ENCODE measurements at regions not wholly inside any gene's neighbourhood (a gene's known extent, or its start where the extent isn't known, plus 50 kb on each side); places are given as distances from the start of the nearest gene placed in this dataset.
"Not testable (repeated sequence)": the region's sequence is repeated elsewhere in the genome, so short reads cannot be mapped to it uniquely, and the experiment has no call there.

DNA sequence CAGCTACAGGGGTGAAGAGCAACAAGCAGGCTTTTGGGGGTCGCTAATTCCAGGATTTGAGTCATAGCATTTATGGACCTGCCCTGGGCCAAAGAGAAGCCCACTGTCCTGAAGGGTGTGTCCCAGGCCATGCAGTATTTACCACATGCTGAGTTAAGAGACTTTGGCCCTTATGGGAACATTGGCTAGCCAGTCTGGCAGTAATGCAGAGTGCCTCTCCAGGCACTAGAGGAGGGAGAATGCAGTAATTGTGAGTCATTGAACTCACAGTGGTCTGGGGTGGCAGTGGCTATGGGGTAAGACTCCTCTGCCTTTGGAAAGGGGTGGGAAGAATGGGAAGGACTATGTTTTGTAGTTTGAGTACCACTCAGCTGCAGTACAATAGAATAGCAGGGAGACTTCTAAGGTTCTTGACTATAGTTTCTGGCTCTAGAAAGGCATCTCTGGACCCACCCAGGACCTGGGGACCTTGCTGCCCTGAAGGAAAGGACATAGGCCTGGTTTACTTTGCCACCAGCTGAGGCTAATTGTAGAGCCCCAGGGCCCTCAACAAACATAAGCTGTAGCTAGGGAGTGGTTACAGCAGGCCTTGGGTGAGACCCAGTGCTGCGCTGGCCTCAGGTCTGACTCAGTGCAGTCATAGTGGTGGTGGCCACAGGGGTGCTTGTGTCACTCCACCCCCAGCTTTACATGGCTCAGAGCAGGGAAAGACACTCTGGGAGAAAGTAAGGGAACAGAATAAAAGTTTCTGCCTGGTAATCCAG, 520.9 kb downstream of the HTR1B start:
- DNase-seq = no peak

DNA sequence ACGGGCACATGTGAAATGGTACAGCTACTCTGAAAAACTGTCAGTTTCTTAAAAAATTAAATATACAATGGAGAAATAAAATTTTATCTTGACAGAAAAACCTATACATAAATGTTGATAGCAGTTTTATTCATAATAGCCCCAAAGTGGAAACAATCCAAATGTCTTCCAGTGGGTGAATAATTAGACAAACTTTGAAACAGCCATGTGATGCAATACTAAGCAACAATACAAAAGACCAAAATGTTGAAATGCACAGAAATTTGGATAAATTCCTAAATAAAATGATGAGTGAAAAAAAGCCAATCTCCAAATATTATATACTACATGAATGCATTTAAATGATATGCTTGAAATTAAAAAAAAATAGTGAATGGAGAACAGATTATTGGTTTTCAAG, 523.1 kb downstream of the HTR1B start:
- DNase-seq = no peak

DNA sequence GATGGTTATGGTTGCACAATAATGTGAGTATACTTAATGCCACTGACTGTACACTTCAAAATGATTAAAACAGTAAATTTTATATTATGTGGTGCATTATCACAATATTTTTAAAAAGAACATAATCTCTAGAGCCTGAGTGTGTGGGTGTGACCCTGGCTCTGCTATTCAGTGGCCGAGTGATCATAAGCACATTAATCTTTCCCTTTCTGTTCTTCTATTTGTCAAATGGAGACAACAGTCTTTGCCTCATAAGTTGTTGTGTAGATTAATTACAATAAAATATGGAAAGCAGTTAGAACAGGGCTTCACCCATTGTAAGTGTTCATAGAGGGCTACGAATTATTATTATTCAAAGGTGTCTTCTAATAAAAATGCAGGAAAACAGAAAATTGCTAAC, 548.6 kb downstream of the HTR1B start:
- no peak for DNase-seq

DNA sequence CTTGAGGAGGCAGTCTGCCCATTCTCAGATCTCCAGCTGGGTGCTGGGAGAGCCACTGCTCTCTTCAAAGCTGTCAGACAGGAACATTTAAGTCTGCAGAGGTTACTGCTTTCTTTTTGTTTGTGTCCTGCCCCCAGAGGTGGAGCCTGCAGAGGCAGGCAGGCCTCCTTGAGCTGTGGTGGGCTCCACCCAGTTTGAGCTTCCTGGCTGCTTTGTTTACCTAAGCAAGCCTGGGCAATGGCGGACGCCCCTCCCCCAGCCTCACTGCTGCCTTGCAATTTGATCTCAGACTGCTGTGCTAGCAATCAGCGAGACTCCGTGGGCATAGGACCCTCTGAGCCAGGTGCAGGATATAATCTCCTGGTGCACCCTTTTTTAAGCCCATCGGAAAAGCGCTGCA, 557.8 kb downstream of the HTR1B start:
- DNase-seq = not testable (repeated sequence)

DNA sequence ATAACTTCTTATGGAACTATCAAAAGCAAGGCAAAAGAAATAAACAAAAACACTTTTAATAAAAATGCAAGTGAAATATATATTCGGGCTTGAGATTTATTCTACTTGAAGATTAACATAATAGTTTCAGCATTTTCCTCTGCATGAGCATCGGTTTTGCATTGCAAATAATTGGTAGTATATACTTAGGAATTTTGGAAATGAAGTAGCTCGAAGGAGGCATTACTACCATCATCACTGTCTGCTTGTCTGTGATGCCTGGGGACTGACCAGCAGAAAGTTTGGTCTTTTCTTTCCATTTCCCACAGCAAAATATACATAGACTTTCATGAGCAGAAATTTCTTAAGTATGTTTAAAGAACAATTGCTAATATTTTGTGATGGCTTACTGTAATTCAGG, 570.7 kb downstream of the HTR1B start:
- no peak for DNase-seq

DNA sequence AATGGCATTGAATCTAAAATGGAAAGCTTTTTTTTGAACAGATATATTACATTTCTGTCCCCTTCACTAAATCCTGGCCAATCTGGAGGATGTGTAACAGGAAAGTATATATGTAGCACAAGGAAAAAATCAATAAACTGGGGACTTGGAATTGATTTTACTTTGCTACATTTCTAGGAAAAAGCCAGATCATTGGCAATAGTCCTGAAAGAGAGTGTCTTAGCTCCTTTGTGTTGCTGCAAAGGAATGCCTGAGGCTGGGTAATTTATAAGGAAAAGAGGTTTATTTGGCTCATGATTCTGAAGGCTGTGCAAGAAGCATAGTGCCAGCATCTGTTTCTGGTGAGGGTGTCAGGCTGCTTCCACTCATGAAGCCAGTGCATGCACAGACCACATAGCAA, 574.9 kb downstream of the HTR1B start:
- DNase-seq = no peak

DNA sequence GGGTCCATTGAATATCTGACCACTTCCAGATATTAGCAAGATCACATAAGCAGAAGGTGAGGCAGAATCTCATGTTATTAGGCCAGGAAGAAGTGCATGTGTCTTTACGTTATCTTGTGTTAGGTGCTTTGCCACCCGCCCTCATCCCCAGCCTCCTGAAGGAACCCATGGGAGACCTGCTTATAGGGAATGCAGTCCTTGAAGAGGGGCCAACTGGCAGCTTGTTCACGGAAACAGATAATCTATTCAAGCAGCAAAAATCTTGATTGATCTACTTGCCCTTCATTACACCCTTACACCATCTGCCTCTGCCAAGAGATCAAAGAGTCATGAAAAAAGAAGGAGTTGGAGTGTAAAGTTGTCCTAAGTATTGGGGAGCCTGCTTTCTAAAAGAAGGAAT, 576.4 kb downstream of the HTR1B start:
- DNase-seq = no peak

DNA sequence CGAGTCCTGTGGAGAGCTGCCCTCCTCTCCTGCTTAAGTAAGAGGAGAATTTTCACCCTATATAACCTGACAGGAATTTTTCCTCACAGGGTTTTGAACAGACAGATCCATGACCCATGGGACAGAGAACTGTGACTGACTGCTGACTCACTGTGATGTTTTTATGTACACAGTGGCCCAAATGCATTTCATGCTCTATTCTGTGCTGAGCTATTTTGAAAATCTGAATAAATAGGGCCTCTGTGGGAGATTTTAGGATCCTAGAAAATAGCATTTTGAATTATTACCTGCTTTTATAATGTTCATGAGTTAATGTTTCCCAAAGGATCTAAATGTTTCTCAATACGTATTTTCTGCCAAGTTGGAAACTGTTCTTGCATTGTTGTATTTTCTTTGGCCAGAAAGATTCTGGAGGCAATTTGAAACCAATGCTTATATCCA, 577.4 kb downstream of the HTR1B start:
- no peak for DNase-seq

DNA sequence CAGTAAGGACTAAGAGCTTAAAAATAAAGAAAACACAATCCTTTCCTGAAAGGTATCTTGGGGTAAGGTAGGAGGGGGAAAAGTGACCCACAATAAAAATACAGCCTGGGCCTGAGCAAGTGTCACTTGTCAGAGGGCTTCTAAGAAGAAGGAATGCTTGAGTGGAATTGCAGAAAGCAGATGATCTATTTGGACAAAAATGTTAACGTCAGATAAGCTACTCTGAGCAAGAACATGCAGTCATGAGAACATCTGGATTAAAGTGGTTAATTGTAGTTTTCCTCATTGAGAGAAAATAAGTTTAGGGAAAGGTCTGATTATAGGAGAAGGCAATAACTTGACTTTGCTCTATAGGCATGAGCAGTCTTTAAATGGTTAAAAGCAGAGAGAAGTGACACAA, 581.9 kb downstream of the HTR1B start:
- no peak for DNase-seq

DNA sequence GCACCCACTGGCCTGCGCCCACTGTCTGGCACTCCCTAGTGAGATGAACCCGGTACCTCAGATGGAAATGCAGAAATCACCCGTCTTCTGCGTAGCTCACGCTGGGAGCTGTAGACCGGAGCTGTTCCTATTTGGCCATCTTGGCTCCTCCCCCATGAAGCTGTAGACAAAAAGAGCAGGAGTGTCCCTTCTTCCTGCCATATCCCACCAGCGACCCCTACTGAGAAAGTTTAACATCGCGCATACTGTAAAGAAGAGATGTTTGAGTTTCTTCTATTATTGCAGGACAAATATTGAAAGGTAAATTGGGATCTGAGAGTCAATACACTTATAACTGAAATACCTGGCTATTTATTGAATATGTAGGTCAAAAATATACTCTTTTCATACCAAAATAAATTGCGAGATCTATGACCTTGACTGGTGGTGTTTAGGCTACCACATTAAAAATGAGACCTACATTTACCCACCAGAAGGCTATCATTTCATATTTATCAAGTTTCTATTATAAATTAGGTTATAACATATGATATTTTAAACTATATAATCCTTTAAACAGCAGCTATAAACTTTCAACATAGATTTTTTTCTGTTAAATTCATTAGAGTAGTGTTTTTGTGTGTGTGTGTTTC, 586.3 kb downstream of the HTR1B start:
- peak; percentile 35 for DNase-seq

DNA sequence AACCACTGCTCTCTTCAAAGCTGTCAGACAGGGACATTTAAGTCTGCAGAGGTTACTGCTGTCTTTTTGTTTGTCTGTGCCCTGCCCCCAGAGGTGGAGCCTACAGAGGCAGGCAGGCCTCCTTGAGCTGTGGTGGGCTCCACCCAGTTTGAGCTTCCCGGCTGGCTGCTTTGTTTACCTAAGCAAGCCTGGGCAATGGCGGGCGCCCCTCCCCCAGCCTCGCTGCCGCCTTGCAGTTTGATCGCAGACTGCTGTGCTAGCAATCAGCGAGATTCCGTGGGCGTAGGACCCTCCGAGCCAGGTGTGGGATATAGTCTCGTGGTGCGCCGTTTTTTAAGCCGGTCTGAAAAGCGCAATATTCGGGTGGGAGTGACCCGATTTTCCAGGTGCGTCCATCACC, 586.9 kb downstream of the HTR1B start:
- DNase-seq = not testable (repeated sequence)

DNA sequence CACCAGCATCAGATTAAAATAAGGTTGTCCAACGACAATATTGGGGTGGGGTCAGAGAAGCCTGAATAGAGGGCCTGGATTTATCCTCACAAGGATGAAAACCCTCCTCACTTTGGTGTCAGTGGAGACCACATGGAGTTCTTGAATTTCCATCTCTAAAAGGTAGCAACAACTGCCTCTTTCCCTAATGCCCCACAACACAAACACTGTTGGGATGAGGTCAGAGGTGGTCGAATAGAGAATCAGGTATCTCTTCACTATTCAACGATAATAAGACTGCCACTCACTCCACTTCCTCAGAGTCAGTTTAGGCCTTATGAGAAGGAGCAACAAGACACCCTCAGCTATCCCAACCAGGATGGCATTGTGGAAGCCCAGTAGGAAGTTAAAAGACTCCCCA, 596.1 kb downstream of the HTR1B start:
- DNase-seq = no peak

DNA sequence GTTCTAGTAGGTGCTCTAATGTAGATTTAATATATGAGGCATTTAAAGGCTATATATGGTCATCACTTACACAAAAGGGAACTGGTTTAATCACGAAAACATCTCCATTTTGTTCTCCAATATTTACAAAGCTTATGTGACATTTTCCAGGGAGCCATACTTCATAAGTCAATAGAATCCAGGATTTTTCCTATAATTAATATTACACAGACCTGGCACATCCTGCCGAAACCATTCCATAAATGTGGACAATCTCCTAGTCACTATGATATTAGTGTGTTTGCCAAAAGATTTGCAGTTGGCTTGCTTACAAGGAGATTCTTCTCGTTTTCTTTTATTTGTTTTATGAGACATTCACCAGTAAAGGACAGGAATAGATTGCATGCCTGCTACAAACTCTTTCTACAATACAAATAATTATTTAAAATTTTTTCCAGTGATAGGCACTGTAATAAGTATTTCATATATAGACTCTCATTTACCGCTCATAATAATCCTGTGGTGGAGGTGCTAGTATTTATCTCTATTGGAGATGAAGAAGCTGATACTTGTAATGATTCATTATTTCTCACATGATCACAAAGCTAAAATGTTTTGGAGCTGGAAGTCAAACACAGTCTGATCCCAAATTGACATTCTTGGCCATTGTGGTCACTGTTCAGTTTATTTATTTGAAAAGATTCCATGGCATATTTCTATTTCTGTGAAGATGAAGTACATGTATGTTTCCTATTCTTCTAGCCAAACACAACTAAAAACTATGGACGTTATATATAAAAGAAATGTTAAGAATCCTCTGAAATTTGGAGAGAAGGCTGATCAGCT, 597.0 kb downstream of the HTR1B start:
- DNase-seq = no peak

DNA sequence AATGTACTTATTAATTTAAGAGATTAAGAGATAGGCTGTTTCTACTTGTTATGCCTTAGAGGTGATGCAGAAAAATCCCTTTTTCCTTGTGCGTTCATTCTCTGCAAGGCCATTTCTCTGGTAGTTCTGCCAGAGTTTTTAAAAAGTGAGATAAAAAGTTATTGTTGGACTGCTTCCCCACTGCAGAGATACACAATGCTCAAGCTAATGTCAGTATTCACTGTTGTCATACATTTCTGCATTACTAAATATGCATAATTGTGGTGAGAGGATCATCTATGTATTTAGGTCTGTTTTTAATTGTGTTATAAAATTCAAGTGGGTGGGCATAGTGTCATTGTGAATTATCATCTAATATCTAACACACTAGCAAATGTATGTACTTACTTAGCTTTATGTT, 600.4 kb downstream of the HTR1B start:
- no peak for DNase-seq

DNA sequence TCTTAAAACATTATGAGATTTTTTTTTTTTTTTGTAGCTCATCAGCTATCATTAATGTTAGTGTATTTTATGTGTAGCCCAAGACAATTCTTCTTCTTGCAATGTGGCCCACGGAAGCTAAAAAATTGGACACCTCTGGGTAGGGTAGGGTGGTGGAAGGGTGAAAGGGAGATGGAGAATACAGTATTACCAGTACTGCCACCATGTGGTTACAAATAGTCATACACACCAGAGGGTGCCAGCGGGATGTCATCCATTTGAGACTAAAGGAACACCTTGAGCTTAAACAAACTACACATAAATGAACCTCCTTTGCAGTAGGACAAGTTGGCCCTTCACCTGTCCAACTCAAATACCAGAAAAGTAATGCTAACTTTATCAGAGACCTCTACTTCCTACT, 601.9 kb downstream of the HTR1B start:
- peak; percentile 35 for DNase-seq

DNA sequence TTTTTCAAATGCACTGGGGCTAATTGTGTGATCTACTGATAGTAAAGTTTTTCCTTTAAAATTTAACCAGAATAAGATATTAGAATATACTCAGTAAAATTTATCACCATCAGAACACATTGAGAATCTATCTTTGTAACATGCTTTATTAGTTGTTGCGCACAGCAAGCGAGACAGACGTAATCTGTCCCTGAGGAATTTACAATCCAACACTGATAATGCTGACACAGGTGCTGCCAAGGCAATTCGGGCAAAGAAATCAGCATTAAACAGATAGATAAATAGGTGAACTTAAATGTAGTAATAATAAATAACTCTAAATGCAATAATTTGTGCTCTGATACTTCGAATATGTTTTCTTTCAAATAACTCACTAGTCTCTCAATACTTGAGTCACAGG, 607.2 kb downstream of the HTR1B start:
- DNase-seq = no peak

DNA sequence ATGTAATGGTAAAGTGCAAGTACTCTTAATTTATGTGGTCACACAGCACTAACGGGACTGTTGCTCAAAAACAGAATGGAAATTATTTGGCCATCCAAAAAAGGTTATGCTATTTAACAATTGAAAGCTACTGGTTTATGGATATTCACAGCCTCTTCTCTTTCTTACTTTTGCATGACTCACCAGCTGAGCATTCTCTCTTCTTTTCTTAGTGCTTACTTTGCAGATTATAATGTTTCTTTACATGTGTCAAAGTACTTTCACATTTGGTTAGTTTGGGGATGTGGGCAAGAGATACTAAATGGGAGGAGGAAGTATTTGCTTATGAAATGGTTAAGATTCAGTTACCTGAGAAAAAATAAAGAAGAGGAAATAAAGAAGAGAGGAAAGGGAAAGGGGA, 610.5 kb downstream of the HTR1B start:
- DNase-seq = no peak

DNA sequence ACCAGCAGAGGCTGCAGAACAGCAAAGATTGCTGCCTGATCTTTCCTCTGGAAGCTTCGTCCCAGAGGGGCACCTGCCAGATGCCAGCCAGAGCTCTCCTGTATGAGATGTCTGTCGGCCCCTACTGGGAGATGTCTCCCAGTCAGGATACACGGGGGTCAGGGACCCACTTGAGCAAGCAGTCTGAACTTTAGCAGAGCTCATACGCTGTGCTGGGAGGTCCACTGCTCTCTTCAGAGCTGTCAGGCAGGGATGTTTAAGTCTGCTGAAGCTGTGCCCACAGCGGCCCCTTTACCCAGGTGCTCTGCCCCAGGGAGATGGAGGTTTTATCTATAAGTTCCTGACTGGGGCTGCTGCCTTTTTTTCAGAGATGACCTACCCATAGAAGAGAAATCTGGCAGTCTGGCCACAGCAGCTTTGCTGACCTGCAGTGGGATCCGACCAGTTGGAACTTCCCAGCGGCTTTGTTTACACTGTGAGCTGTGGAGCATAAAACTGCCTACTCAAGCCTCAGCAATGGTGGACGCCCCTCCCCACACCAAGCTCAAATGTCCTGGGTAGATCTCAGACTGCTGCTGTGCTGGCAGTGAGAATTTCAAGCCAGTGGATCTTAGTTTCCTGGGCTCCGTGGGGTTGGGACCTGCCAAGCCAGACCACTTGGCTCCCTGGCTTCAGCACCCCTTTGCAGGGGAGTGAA, 613.9 kb downstream of the HTR1B start:
- not testable (repeated sequence) for DNase-seq

DNA sequence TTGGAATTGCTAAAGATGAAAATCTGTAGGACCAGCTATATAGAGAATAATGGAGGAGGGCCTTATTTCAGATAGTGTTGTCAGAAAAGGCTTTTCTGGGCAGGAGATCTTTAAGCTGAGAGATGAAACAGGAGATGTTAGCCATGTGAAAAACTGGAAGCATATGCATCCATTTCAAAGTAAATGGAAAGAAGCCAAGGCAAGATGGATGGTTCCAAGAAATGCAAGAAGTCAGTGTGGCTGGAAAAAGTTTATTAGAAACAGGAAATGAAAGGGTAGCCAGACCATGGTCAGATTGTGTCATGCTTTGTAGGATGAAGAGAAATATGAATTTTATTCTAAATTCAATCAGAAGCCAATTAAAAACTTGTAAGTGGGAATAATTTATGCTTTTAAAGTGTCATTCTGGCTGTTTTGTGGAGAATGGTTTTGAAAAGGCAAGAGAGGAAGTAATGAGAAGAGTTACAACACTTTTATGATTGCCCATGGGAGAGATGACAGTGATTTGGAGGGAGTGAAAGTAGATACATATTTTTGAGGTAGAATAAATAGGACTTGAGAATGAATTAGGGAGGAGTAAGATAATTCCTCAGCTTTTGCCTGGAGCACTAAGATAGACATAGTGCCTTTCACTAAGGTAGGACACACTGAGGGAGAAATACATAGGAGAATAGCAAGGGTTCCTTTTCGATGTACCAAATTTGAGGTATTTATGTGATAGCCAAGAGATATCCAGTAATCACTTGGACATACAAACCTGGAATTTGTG, 620.1 kb downstream of the HTR1B start:
- no peak for DNase-seq

DNA sequence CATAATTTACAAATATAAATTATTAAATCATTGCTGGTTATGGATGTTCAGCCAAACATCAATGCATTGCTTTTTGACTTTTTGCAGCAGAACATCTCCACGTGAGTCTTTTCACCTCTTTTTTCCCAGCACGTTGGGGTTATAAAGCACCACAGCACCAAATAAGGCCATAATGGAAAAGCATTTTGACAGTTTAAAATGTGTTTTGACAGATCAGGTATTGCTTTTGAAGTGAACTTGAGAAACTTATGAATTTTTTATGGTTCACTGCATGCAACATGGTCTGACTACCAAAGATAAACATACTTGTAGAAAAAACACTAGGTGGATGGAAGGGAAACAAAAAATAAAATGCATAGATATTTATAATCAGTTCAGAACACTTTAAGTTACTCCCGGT, 622.4 kb downstream of the HTR1B start:
- no peak for DNase-seq

DNA sequence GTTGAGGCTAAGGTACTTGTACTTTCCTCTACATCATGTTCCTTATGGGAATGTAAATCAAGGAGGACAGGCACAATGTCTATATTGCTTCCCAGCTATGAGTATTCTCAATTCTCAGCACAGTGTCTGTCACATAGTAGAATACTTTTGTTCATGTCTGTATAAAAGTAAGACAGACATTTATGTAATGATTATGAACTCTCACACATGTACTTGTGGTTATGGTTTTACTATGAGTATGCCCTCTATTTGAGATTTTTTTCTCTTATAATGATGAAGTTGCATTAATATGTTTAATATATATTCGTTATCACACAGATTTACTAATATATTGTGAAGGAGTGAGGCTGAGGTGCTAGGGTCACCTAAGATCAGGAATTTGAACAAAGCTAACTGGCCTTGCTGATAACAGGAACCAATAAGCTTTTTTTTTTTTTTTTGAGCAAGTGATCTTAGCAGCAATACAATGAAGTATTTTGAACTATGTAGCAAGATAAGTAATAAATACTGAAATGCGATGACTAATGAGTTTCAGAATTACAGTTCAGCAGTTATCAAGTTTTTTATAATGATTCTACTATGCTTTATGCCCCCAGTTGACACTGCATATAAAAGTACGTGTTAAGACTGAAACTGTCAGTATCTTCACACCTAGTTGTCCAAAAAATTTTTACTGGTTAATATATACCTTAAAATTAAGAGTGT, 623.1 kb downstream of the HTR1B start:
- DNase-seq = no peak

DNA sequence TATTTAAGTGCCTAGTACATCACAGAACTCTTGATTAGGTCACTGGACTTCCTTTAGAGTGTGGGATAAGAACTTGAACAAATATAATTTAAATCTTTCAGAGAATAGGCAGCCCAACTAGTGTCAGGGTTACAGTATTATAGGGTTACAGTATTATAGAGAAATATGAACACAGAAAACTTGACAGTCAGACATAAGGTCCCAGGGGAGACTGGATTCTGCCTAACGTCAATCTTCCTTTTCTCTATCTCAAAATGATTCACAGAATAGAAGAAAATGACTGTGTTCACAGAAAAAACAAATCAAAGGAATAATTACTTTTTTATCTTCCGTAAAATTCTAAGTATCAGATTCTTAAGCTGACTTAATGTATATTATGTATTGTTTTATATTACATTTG, 623.8 kb downstream of the HTR1B start:
- DNase-seq = no peak

Data from hematopoietic multipotent progenitor cell treated with erythropoietin and hydrocortisone succinate and interleukin-3 and kit ligand, for 4 days (in vitro differentiated cells).